ENCODE measurements at regions not wholly inside any gene's neighbourhood (a gene's known extent, or its start where the extent isn't known, plus 50 kb on each side); places are given as distances from the start of the nearest gene placed in this dataset.
A peak's percentile ranks its signal among the peaks of the same experiment; 100 is the strongest.

- WGBS, 2 donors: 53 to 56% methylated on average over 5 of the region's 5 CpGs
- H3K27me3 ChIP-seq: no peaks in the 10 kb centered on the region
- intact Hi-C loops (cut with DNase I): no loop called here
- H3K9me3 ChIP-seq: no peaks in the 10 kb centered on the region
- H3K4me1 ChIP-seq: peaks cover 4% of the 10 kb centered on the region
- DNase-seq (no peak), ATAC-seq (peak; percentile 53)
- no peak overlapping the region for H3K4me3 ChIP-seq
- no peaks in the 10 kb centered on the region for H3K36me3 ChIP-seq (replicated peaks in 1 of 2; ENCODE audit: insufficient read depth in 1 of 2, low read depth in 2 of 2)
- TF ChIP-seq POLR2A (IDR thresholded peaks at IDR 0.05): no peak
- no peak for TF ChIP-seq CTCF (IDR thresholded peaks at IDR 0.05)
- H3K27ac ChIP-seq: no peak overlapping the region
Observed at GRCh38 chr4:148822572-148823418, 380.6 kb upstream of the NR3C2 start.

- TF ChIP-seq POLR2A (IDR thresholded peaks at IDR 0.05) (no peak), CTCF (IDR thresholded peaks at IDR 0.05) (no peak)
- DNase-seq (peak; percentile 39 to 74 (median 62)), ATAC-seq (peak; percentile 87)
- intact Hi-C loops (cut with DNase I): no loop called here
- no peak overlapping the region for H3K27ac ChIP-seq
- H3K9me3 ChIP-seq: no peaks in the 10 kb centered on the region
- no peaks in the 10 kb centered on the region for H3K36me3 ChIP-seq (replicated peaks in 1 of 2; ENCODE audit: insufficient read depth in 1 of 2, low read depth in 2 of 2)
- no peak overlapping the region for H3K4me3 ChIP-seq
- H3K27me3 ChIP-seq: no peaks in the 10 kb centered on the region
- WGBS, 2 donors: 17 to 36% methylated on average over 1 of the region's 1 CpG
- peaks cover 10% of the 10 kb centered on the region for H3K4me1 ChIP-seq
Observed at GRCh38 chr4:148814030-148814429, 371.8 kb upstream of the NR3C2 start.

- H3K27me3 ChIP-seq: no peaks in the 10 kb centered on the region
- no peak overlapping the region for H3K27ac ChIP-seq
- no peak overlapping the region for H3K4me3 ChIP-seq
- H3K4me1 ChIP-seq: peaks cover 10% of the 10 kb centered on the region
- TF ChIP-seq CTCF (IDR thresholded peaks at IDR 0.05) (no peak), POLR2A (IDR thresholded peaks at IDR 0.05) (no peak)
- ATAC-seq (no peak), DNase-seq (no peak)
- H3K36me3 ChIP-seq (replicated peaks in 1 of 2; ENCODE audit: insufficient read depth in 1 of 2, low read depth in 2 of 2): no peaks in the 10 kb centered on the region
- no peaks in the 10 kb centered on the region for H3K9me3 ChIP-seq
- intact Hi-C loops (cut with DNase I): no loop called here
Observed at GRCh38 chr4:148813289-148813688, 371.1 kb upstream of the NR3C2 start.

GRCh38 chr4:148812101-148812500 lies 369.9 kb upstream of the NR3C2 start:
- no peak for ATAC-seq
- H3K27ac ChIP-seq: no peak overlapping the region
- no peak overlapping the region for H3K4me3 ChIP-seq
- peaks cover 10% of the 10 kb centered on the region for H3K4me1 ChIP-seq
- intact Hi-C loops (cut with DNase I): no loop called here
- TF ChIP-seq POLR2A (IDR thresholded peaks at IDR 0.05) (no peak), CTCF (IDR thresholded peaks at IDR 0.05) (no peak)
- no peaks in the 10 kb centered on the region for H3K27me3 ChIP-seq
- H3K36me3 ChIP-seq (replicated peaks in 1 of 2; ENCODE audit: insufficient read depth in 1 of 2, low read depth in 2 of 2): no peaks in the 10 kb centered on the region
- DNase-seq: no peak
- no peaks in the 10 kb centered on the region for H3K9me3 ChIP-seq
- 75 to 80% methylated on average over 3 of the region's 3 CpGs for WGBS, 2 donors

GRCh38 chr4:148810461-148810860 lies 368.2 kb upstream of the NR3C2 start:
- intact Hi-C loops (cut with DNase I): no loop called here

More at GRCh38 chr4:148810461-148810860, 368.2 kb upstream of the NR3C2 start:
- Histone ChIP-seq H3K27me3 (no peaks in the 10 kb centered on the region), H3K9me3 (peaks cover 0 to 4% (median 0%) of the 10 kb centered on the region in 3 donors), H3K27ac (no peak overlapping the region), H3K4me3 (no peak overlapping the region), H3K36me3 (replicated peaks in 1 of 2; ENCODE audit: insufficient read depth in 1 of 2, low read depth in 2 of 2) (no peaks in the 10 kb centered on the region), H3K4me1 (peaks cover 10% of the 10 kb centered on the region)
- DNase-seq: no peak
- TF ChIP-seq POLR2A (IDR thresholded peaks at IDR 0.05): no peak
- TF ChIP-seq CTCF (IDR thresholded peaks at IDR 0.05): no peak
- no peak for ATAC-seq
- WGBS, 2 donors: 85 to 97% methylated on average over 2 of the region's 2 CpGs
